ENCODE measurements at regions not wholly inside any gene's neighbourhood (a gene's known extent, or its start where the extent isn't known, plus 50 kb on each side); places are given as distances from the start of the nearest gene placed in this dataset.

GRCh38 chr21:37984416-37984815 lies 68.2 kb upstream of the KCNJ6 start:
- no peak overlapping the region for H3K27ac ChIP-seq (ENCODE audit: control insufficient read depth, insufficient read depth)
- no peak overlapping the region for H3K9ac ChIP-seq (ENCODE audit: control insufficient read depth, insufficient read depth, low read length)
- intact Hi-C loops (cut with micrococcal nuclease; ENCODE audit: unreplicated experiment) (no loop called here), in situ Hi-C loops (cut with MboI) (no loop called here)
- H3K27me3 ChIP-seq (replicated peaks in 1 of 2; ENCODE audit: control insufficient read depth in 2 of 2, insufficient read depth in 2 of 2, low read length in 1 of 2) = no peaks in the 10 kb centered on the region
- 45% methylated on average over 2 of the region's 2 CpGs for WGBS (ENCODE audit: insufficient coverage, insufficient replicate concordance, low lambda C conversion rate, missing lambda C conversion rate)
- DNase-seq (ENCODE audit: low read depth, low spot score) (no peak), ATAC-seq (no peak), FAIRE-seq (no peak)
- H3K4me2 ChIP-seq (ENCODE audit: control insufficient read depth, insufficient read depth) = no peak overlapping the region
- H3K36me3 ChIP-seq (ENCODE audit: control insufficient read depth in 2 of 2, insufficient read depth in 2 of 2, low read length in 1 of 2) = no peaks in the 10 kb centered on the region
- H2AFZ ChIP-seq (ENCODE audit: control insufficient read depth, low read depth, low read length) = no peak overlapping the region
- H3K4me3 ChIP-seq = no peak overlapping the region
- ChIA-PET RAD21 (ENCODE audit: unreplicated experiment) (no interaction called here), SMC1A (ENCODE audit: uncharacterized antibody, unreplicated experiment) (no interaction called here), POLR2A (no interaction called here), CTCF (no interaction called here)
- H4K20me1 ChIP-seq (ENCODE audit: control insufficient read depth, insufficient read depth) = no peaks in the 10 kb centered on the region
- no TSS peak for BruUV-seq (replicated peaks)
- H3K79me2 ChIP-seq (ENCODE audit: control insufficient read depth, insufficient read depth, low read length) = no peaks in the 10 kb centered on the region
- no peaks in the 10 kb centered on the region for H3K4me1 ChIP-seq (ENCODE audit: control insufficient read depth, insufficient read depth, low read length)
- no peaks in the 10 kb centered on the region for H3K9me3 ChIP-seq (replicated peaks; ENCODE audit: control insufficient read depth, insufficient read depth, low read length)
- no peak for TF ChIP-seq SMAD1 (IDR thresholded peaks at IDR 0.05; ENCODE audit: low read depth, partially characterized antibody)
- no peak for TF ChIP-seq LARP7 (IDR thresholded peaks at IDR 0.05)
- TF ChIP-seq SRF (IDR thresholded peaks at IDR 0.05; ENCODE audit: low read depth in 2 of 2, low read length in 2 of 2) = no peak
- no peak for TF ChIP-seq E2F8 (IDR thresholded peaks at IDR 0.05; ENCODE audit: low read depth, partially characterized antibody)
- TF ChIP-seq SUZ12 (IDR thresholded peaks at IDR 0.05; ENCODE audit: unreplicated experiment) = no peak
- TF ChIP-seq NR2C2 (IDR thresholded peaks at IDR 0.05; ENCODE audit: borderline replicate concordance, control insufficient read depth, insufficient read length, low read depth) = no peak
- no peak for TF ChIP-seq MEF2A (IDR thresholded peaks at IDR 0.05; ENCODE audit: insufficient read depth, low read depth, low read length)
- TF ChIP-seq, protein P1, sequence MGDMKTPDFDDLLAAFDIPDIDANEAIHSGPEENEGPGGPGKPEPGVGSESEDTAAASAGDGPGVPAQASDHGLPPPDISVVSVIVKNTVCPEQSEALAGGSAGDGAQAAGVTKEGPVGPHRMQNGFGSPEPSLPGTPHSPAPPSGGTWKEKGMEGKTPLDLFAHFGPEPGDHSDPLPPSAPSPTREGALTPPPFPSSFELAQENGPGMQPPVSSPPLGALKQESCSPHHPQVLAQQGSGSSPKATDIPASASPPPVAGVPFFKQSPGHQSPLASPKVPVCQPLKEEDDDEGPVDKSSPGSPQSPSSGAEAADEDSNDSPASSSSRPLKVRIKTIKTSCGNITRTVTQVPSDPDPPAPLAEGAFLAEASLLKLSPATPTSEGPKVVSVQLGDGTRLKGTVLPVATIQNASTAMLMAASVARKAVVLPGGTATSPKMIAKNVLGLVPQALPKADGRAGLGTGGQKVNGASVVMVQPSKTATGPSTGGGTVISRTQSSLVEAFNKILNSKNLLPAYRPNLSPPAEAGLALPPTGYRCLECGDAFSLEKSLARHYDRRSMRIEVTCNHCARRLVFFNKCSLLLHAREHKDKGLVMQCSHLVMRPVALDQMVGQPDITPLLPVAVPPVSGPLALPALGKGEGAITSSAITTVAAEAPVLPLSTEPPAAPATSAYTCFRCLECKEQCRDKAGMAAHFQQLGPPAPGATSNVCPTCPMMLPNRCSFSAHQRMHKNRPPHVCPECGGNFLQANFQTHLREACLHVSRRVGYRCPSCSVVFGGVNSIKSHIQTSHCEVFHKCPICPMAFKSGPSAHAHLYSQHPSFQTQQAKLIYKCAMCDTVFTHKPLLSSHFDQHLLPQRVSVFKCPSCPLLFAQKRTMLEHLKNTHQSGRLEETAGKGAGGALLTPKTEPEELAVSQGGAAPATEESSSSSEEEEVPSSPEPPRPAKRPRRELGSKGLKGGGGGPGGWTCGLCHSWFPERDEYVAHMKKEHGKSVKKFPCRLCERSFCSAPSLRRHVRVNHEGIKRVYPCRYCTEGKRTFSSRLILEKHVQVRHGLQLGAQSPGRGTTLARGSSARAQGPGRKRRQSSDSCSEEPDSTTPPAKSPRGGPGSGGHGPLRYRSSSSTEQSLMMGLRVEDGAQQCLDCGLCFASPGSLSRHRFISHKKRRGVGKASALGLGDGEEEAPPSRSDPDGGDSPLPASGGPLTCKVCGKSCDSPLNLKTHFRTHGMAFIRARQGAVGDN (IDR thresholded peaks at IDR 0.05) = no peak
- no peak for TF ChIP-seq CEBPB (IDR thresholded peaks at IDR 0.05; ENCODE audit: borderline replicate concordance in 1 of 2, low read depth in 2 of 2, low read length in 2 of 2)
- TF ChIP-seq, protein P2, sequence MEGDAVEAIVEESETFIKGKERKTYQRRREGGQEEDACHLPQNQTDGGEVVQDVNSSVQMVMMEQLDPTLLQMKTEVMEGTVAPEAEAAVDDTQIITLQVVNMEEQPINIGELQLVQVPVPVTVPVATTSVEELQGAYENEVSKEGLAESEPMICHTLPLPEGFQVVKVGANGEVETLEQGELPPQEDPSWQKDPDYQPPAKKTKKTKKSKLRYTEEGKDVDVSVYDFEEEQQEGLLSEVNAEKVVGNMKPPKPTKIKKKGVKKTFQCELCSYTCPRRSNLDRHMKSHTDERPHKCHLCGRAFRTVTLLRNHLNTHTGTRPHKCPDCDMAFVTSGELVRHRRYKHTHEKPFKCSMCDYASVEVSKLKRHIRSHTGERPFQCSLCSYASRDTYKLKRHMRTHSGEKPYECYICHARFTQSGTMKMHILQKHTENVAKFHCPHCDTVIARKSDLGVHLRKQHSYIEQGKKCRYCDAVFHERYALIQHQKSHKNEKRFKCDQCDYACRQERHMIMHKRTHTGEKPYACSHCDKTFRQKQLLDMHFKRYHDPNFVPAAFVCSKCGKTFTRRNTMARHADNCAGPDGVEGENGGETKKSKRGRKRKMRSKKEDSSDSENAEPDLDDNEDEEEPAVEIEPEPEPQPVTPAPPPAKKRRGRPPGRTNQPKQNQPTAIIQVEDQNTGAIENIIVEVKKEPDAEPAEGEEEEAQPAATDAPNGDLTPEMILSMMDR (IDR thresholded peaks at IDR 0.05 in 2 of 3, conservative IDR thresholded peaks at IDR 0.05 in 1 of 3; ENCODE audit: control insufficient read depth in 2 of 3, extremely low read depth in 1 of 3, insufficient read depth in 1 of 3, low read depth in 3 of 3, low read length in 3 of 3) = no peak
- TF ChIP-seq SPI1 (IDR thresholded peaks at IDR 0.05; ENCODE audit: borderline replicate concordance, insufficient read depth, low read depth, low read length) = no peak
